GM18511 (cell line): ENCODE measurements at regions not wholly inside any gene's neighbourhood (a gene's known extent, or its start where the extent isn't known, plus 50 kb on each side); places are given as distances from the start of the nearest gene placed in this dataset.
"Not testable (repeated sequence)": the region's sequence is repeated elsewhere in the genome, so short reads cannot be mapped to it uniquely, and the experiment has no call there.

ENCODE experiments used
- ATAC-seq: cut with Tn5 transposase; IDR thresholded peaks from one replicate; pipeline ENCODE4 v1.9.1; 2021; ENCODE audit warnings: mild to moderate bottlenecking, moderate library complexity; ENCODE audit not compliant: unreplicated experiment

- no peak for ATAC-seq
Observed at GRCh38 chr15:31433091-31433490, 106.5 kb downstream of the KLF13 start.

GRCh38 chr15:31433574-31433973, 106.9 kb downstream of the KLF13 start:
- no peak for ATAC-seq

- no peak for ATAC-seq
Observed at GRCh38 chr15:31434275-31434587, 107.6 kb downstream of the KLF13 start.

- ATAC-seq, result peak; percentile 59
Observed at GRCh38 chr15:31434588-31435260, 108.1 kb downstream of the KLF13 start.

GRCh38 chr15:31435261-31435911, 108.8 kb downstream of the KLF13 start:
- peak; percentile 76 for ATAC-seq

- ATAC-seq, result no peak
Observed at GRCh38 chr15:31435912-31436628, 109.4 kb downstream of the KLF13 start.

GRCh38 chr15:31437686-31438085, 111.1 kb downstream of the KLF13 start:
- peak; percentile 20 for ATAC-seq

GRCh38 chr15:31438601-31439265, 112.1 kb downstream of the KLF13 start:
- ATAC-seq, result no peak

- ATAC-seq, result no peak
Observed at GRCh38 chr15:31439328-31439727, 112.7 kb downstream of the KLF13 start.

GRCh38 chr15:31440216-31440615, 113.6 kb downstream of the KLF13 start:
- ATAC-seq, result not testable (repeated sequence)

- ATAC-seq, result no peak
Observed at GRCh38 chr15:31440754-31441311, 114.2 kb downstream of the KLF13 start.

GRCh38 chr15:31442226-31442625, 115.6 kb downstream of the KLF13 start:
- ATAC-seq, result no peak

- no peak for ATAC-seq
Observed at GRCh38 chr15:31442699-31443111, 116.1 kb downstream of the KLF13 start.

GRCh38 chr15:31444844-31445243, 118.2 kb downstream of the KLF13 start:
- no peak for ATAC-seq

GRCh38 chr15:31446546-31446945, 119.9 kb downstream of the KLF13 start:
- ATAC-seq, result no peak

GRCh38 chr15:31447931-31448634, 121.4 kb downstream of the KLF13 start:
- no peak for ATAC-seq

- no peak for ATAC-seq
Observed at GRCh38 chr15:31448635-31448979, 122.0 kb downstream of the KLF13 start.

- no peak for ATAC-seq
Observed at GRCh38 chr15:31452595-31453557, 126.2 kb downstream of the KLF13 start.

- no peak for ATAC-seq
Observed at GRCh38 chr15:31453558-31454318, 127.1 kb downstream of the KLF13 start.
